Fibroblast of mammary gland (primary cell): ENCODE measurements at regions not wholly inside any gene's neighbourhood (a gene's known extent, or its start where the extent isn't known, plus 50 kb on each side); places are given as distances from the start of the nearest gene placed in this dataset.
A peak's percentile ranks its signal among the peaks of the same experiment; 100 is the strongest.
"Not testable (repeated sequence)": the region's sequence is repeated elsewhere in the genome, so short reads cannot be mapped to it uniquely, and the experiment has no call there.

Experiments
- DNase-seq: peaks from one replicate; pipeline ENCODE4 v3.0.0-alpha.2; 2010; ENCODE audit warnings: low read depth
- H3K4me3 ChIP-seq: 2 replicates; pipeline ENCODE4 v1.5.1; 2011; ENCODE audit warnings: low read depth, mild to moderate bottlenecking, low read length, moderate library complexity; ENCODE audit not compliant: control insufficient read depth
- CTCF ChIP-seq: conservative IDR thresholded peaks from 2 replicates; pipeline ENCODE4 v1.5.1; 2011; ENCODE audit warnings: low read depth, low read length, inconsistent platforms; ENCODE audit not compliant: control insufficient read depth, insufficient read depth

DNA sequence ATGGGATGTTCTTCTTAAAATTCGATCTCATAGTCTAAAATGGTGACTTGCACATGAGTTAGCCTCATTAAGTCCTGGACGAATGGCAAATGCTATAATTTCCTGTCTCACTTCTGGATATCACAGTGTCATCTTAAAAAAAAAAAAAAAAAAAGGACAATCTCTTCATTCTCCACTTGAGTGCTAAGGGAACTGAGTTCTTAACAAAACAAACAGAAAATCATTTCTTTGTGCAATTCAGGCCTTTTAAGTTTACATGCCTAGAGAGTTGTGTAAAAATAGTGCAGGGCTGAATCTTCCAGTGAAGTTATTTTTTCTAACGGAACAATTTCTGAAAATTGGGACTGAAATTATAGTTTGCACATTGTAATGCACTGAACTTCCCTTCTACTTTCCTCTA is 122.8 kb upstream of the FAT1 start:
- TF ChIP-seq CTCF = no peak
- no peak for DNase-seq
- no peak overlapping the region for H3K4me3 ChIP-seq

- H3K4me3 ChIP-seq, DNase-seq: not testable (repeated sequence)
Measured at GRCh38 chr4:186847429-186848131, 123.9 kb upstream of the FAT1 start.

- H3K4me3 ChIP-seq = no peak overlapping the region
- TF ChIP-seq CTCF = no peak
Measured at GRCh38 chr4:186848437-186848836, 124.8 kb upstream of the FAT1 start.

GRCh38 chr4:186851291-186852072 is 127.8 kb upstream of the FAT1 start:
- no peak for DNase-seq
- H3K4me3 ChIP-seq = no peak overlapping the region
- TF ChIP-seq CTCF = no peak

More at GRCh38 chr4:186848437-186848836, 124.8 kb upstream of the FAT1 start:
- no peak for DNase-seq

- H3K4me3 ChIP-seq = no peak overlapping the region
- TF ChIP-seq CTCF = no peak
- no peak for DNase-seq
Measured at GRCh38 chr4:186852073-186852420, 128.4 kb upstream of the FAT1 start.

- TF ChIP-seq CTCF = no peak
- no peak for DNase-seq
- no peak overlapping the region for H3K4me3 ChIP-seq
Measured at GRCh38 chr4:186852964-186853391, 129.3 kb upstream of the FAT1 start.

DNA sequence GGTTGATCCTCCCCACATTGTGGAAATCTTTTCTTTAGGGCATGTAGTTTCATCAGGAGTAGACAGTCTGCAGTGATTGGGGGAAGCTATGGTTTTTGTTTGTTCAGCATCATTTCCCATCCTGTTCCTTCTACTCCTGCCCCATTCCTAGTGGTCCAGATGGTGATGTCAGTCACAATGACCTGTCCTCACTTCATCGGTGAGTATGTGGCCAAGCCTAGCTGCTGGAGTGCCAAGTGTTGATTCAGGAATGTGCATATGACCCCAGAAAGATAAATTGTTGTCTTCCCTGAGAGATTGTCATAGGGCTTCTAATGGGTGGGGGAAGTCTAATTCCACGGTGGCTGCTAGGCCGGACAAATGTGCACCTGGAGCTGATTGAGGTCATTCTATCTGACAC is 130.6 kb upstream of the FAT1 start:
- H3K4me3 ChIP-seq = no peak overlapping the region
- no peak for TF ChIP-seq CTCF
- peak; percentile 23 for DNase-seq
